Esophagus muscularis mucosa (tissue), 4 donors: ENCODE measurements at regions not wholly inside any gene's neighbourhood (a gene's known extent, or its start where the extent isn't known, plus 50 kb on each side); places are given as distances from the start of the nearest gene placed in this dataset.

Experiments
- DNase-seq: peaks from one replicate; pipeline ENCODE4 v3.0.0-alpha.2; 2017; ENCODE audit errors: extremely low spot score
- H3K27ac ChIP-seq, 4 donors: fragments of 200-600 bp; sonication (generic); replicated peaks in 1 of 4; 1 replicate in 3 of 4; 2 replicates in 1 of 4; pipeline ENCODE4 v1.5.1; 2016 to 2019; ENCODE audit warnings: mild to moderate bottlenecking in 1 of 4
- H3K27me3 ChIP-seq, 4 donors: fragments of 200-600 bp; sonication (generic); one replicate each; pipeline versions ENCODE4 v1.5.1 to v1.6.0; 2016 to 2019
- H3K36me3 ChIP-seq, 4 donors: fragments of 200-600 bp; sonication (generic); one replicate each; pipeline ENCODE4 v1.5.1; 2016 to 2019
- H3K4me1 ChIP-seq, 4 donors: fragments of 200-600 bp; sonication (generic); one replicate each; pipeline ENCODE4 v1.5.1; 2016 to 2019
- H3K4me3 ChIP-seq, 4 donors: fragments of 200-600 bp; sonication (generic); 1 replicate in 2 of 4; 2 replicates in 2 of 4; pipeline ENCODE4 v1.5.1; 2016 to 2019; ENCODE audit warnings: mild to moderate bottlenecking in 4 of 4, moderate library complexity in 1 of 4
- H3K9me3 ChIP-seq, 4 donors: fragments of 200-600 bp; sonication (generic); 1 replicate in 3 of 4; 2 replicates in 1 of 4; pipeline ENCODE4 v1.5.1; 2016 to 2019
- EP300 ChIP-seq: sonication (generic); formaldehyde crosslinking; IDR thresholded peaks from one replicate; pipeline ENCODE4 v1.6.1; 2017; ENCODE audit warnings: antibody characterized with exemption
- POLR2A ChIP-seq: fragments of 450-650 bp; IDR thresholded peaks from one replicate; pipeline ENCODE4 v1.6.1; 2017; ENCODE audit warnings: antibody characterized with exemption, moderate library complexity, mild to moderate bottlenecking, low read depth
- POLR2AphosphoS5 ChIP-seq, 2 donors: sonication (generic); formaldehyde crosslinking; IDR thresholded peaks; one replicate each; pipeline ENCODE4 v1.6.1; 2017; ENCODE audit warnings: antibody characterized with exemption in 2 of 2
- WGBS: methylation state at CpG from one replicate; pipeline ENCODE4 v1.1.5; 2018; 5-methylcytosine and 5-hydroxymethylcytosine counted together
- intact Hi-C: fragments of 100-400 bp; cut with DNase I; formaldehyde crosslinking; loops from one replicate; pipeline ENCODE4 v1.15.1; 2023
- TF ChIP-seq, protein P1 (sequence below), 3 experiments: fragments of 200-600 bp in 2 of 3; fragments of 450-650 bp in 1 of 3; sonication (generic) in 2 of 3; IDR thresholded peaks; one replicate each; pipeline ENCODE4 v1.5.1; 2017 to 2019; ENCODE audit warnings: antibody characterized with exemption in 3 of 3, mild to moderate bottlenecking in 2 of 3, moderate library complexity in 1 of 3

DNA sequence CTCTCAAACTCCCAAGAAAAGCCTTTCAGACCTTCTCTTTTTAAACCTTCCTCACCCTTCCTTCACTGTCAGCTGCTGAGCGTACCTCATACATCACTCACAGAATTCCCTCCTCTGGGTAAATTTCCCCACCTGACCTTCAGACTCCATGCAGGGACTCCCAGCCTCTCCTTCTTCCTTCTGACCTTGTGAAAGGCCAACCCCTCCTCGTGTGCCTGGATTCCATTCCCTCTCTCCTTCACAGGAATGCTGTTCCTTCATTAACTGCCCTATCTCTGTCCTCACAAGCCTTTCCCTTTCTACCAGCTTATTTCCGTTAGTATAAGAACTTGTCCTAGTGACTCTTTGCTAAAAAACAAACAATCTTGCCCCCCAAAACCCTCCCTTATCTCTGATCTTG lies 69.7 kb upstream of the MME start:
- Histone ChIP-seq H3K9me3 (no peaks in the 10 kb centered on the region), H3K4me1 (no peaks in the 10 kb centered on the region), H3K36me3 (no peaks in the 10 kb centered on the region), H3K27me3 (no peaks in the 10 kb centered on the region), H3K27ac (no peak overlapping the region), H3K4me3 (no peak overlapping the region)
- no peak for DNase-seq
- 67% methylated on average over 3 of the region's 3 CpGs for WGBS
- intact Hi-C loops = no loop called here
- no peak for TF ChIP-seq POLR2AphosphoS5 (IDR thresholded peaks at IDR 0.05)
- no peak for TF ChIP-seq EP300
- TF ChIP-seq POLR2A = no peak
- TF ChIP-seq, protein P1, sequence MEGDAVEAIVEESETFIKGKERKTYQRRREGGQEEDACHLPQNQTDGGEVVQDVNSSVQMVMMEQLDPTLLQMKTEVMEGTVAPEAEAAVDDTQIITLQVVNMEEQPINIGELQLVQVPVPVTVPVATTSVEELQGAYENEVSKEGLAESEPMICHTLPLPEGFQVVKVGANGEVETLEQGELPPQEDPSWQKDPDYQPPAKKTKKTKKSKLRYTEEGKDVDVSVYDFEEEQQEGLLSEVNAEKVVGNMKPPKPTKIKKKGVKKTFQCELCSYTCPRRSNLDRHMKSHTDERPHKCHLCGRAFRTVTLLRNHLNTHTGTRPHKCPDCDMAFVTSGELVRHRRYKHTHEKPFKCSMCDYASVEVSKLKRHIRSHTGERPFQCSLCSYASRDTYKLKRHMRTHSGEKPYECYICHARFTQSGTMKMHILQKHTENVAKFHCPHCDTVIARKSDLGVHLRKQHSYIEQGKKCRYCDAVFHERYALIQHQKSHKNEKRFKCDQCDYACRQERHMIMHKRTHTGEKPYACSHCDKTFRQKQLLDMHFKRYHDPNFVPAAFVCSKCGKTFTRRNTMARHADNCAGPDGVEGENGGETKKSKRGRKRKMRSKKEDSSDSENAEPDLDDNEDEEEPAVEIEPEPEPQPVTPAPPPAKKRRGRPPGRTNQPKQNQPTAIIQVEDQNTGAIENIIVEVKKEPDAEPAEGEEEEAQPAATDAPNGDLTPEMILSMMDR (IDR thresholded peaks at IDR 0.05) = no peak

DNA sequence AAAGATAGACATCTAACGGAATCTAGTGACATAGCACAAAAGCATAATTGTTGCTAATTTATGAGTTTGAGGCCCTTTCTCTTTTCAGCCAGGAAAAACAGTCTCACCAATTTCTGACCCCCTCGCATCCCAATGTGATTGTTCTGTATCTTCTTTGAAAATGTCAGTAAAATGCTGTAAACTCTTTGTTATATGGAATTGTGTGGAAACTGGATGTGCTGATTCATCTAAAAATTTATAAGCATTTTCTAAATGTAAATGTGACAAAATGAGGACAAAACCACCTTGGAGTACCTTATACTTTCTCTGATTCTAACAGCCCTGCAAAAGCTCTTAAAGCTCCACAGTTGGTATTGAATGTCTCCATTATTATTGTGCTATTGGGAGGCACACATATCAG lies 70.9 kb upstream of the MME start:
- WGBS = 85% methylated on average over 2 of the region's 2 CpGs
- intact Hi-C loops = no loop called here

DNA sequence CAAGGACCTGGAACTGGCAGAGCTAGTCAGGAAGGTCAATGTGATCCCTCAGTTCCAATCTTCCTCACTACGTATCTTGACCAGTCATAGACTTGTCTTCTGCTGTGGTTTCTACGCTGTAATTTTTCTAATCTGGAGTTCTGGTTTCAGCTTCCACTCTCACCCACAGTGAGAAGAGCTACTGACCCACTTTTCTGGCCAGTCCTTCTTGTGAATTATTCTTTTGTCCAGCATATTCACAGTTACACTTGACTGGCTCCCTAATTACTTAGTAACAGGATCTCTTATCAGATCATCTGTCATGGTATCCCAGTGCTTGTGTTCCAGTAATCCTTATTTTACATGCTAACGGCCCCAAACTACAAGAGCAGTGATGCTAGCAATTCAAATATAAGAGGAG lies 72.4 kb upstream of the MME start:
- Histone ChIP-seq H3K4me3 (no peak overlapping the region), H3K27me3 (no peaks in the 10 kb centered on the region), H3K27ac (no peak overlapping the region), H3K9me3 (no peaks in the 10 kb centered on the region), H3K36me3 (no peaks in the 10 kb centered on the region), H3K4me1 (no peaks in the 10 kb centered on the region)
- intact Hi-C loops = no loop called here
- DNase-seq = peak; percentile 14
- TF ChIP-seq POLR2A = no peak
- TF ChIP-seq, protein P1 (IDR thresholded peaks at IDR 0.05) = no peak
- no peak for TF ChIP-seq EP300
- TF ChIP-seq POLR2AphosphoS5 (IDR thresholded peaks at IDR 0.05) = no peak
- WGBS = 65% methylated on average over 3 of the region's 3 CpGs

More for the DNA sequence above, 70.9 kb upstream of the MME start:
- no peaks in the 10 kb centered on the region for H3K36me3 ChIP-seq
- H3K9me3 ChIP-seq = no peaks in the 10 kb centered on the region
- H3K27me3 ChIP-seq = no peaks in the 10 kb centered on the region
- no peak overlapping the region for H3K4me3 ChIP-seq
- no peak for TF ChIP-seq POLR2A
- no peak for TF ChIP-seq POLR2AphosphoS5 (IDR thresholded peaks at IDR 0.05)
- TF ChIP-seq, protein P1 (IDR thresholded peaks at IDR 0.05) = no peak
- TF ChIP-seq EP300 = no peak
- H3K4me1 ChIP-seq = no peaks in the 10 kb centered on the region
- H3K27ac ChIP-seq = no peak overlapping the region
- no peak for DNase-seq

DNA sequence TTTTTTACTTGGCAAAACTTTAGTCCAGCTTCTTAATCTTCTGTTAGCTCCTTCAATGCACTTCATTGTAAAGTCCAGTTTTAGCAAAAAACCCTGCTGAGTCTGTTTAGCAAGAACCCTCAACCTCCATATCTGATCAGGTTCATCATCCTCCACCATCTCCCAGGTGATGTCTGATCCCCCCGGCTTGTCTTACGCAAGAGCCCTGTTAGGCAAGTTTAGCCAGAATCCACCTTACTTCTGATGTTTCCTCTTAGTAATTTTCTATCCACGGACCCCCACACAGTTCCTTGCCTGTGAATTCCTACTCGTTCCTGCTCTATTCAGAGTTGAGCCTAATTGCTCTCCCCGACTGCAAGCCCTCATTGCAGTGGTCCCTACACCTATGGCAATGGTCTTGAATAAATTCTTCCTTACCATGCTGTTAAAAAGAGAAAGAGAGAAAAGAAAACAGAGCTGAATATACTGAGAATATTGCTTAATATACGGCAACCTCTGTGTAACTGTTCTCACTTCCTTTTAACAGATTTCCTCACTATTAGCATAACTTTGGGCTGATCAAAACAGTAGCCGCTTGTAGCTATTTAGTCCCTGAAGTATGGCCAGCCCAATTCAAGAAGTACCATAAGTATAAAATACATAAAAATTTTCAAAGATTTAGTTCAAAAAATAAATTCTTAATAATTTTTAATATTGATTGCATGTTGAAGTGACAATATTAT lies 78.7 kb upstream of the MME start:
- intact Hi-C loops = no loop called here
- Histone ChIP-seq H3K4me1 (no peaks in the 10 kb centered on the region), H3K36me3 (no peaks in the 10 kb centered on the region), H3K9me3 (no peaks in the 10 kb centered on the region), H3K27me3 (no peaks in the 10 kb centered on the region), H3K4me3 (no peak overlapping the region), H3K27ac (no peak overlapping the region)
- DNase-seq = no peak
- WGBS = 64% methylated on average over 7 of the region's 7 CpGs
- no peak for TF ChIP-seq POLR2AphosphoS5 (IDR thresholded peaks at IDR 0.05)
- no peak for TF ChIP-seq POLR2A
- no peak for TF ChIP-seq EP300
- TF ChIP-seq, protein P1 (IDR thresholded peaks at IDR 0.05) = no peak

DNA sequence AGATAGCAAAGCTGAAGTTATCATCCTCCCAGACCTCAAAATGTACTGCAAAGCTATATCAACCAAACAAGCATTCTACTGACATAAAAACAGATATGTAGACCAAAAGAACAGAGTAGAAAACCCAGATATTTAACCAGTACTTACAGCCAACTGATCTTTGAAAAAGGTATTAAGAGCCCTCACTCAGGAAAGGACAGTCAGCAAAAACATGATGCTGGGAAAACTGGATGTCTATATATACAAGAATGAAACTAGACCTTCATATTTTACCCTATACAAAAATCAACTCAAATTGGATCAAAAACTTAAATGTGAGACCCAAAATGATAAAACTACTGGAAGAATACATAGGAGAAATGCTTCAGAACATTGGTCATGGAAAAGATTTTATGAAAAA lies 87.5 kb upstream of the MME start:
- DNase-seq = no peak
- Histone ChIP-seq H3K4me3 (no peak overlapping the region), H3K27ac (no peak overlapping the region), H3K4me1 (no peaks in the 10 kb centered on the region), H3K27me3 (no peaks in the 10 kb centered on the region), H3K36me3 (no peaks in the 10 kb centered on the region), H3K9me3 (no peaks in the 10 kb centered on the region)
- no peak for TF ChIP-seq EP300
- TF ChIP-seq, protein P1 (IDR thresholded peaks at IDR 0.05) = no peak
- no peak for TF ChIP-seq POLR2AphosphoS5 (IDR thresholded peaks at IDR 0.05)
- no peak for TF ChIP-seq POLR2A
- intact Hi-C loops = no loop called here
